Mesenchymal stem cell (in vitro differentiated cells and primary cell): ENCODE measurements at regions not wholly inside any gene's neighbourhood (a gene's known extent, or its start where the extent isn't known, plus 50 kb on each side); places are given as distances from the start of the nearest gene placed in this dataset.

ENCODE experiments used
- DNase-seq: peaks from one replicate; pipeline ENCODE4 v3.0.0-alpha.2; 2013
- H2AFZ ChIP-seq: one replicate; pipeline ENCODE4 v1.6.1; 2013; ENCODE audit warnings: low read depth, mild to moderate bottlenecking, control low read depth, inconsistent platforms, low read length, moderate library complexity
- H2AK5ac ChIP-seq: 2 replicates; pipeline ENCODE4 v1.6.1; 2013; ENCODE audit warnings: low read length, moderate library complexity, mild to moderate bottlenecking, inconsistent platforms; ENCODE audit not compliant: severe bottlenecking
- H2BK120ac ChIP-seq: one replicate; pipeline ENCODE4 v1.6.1; 2013; ENCODE audit warnings: low read depth, mild to moderate bottlenecking, inconsistent platforms, low read length, moderate library complexity
- H2BK12ac ChIP-seq, 2 experiments: one replicate each; pipeline ENCODE4 v1.6.1; 2013; ENCODE audit warnings: inconsistent platforms in 2 of 2, low read length in 2 of 2, mild to moderate bottlenecking in 2 of 2, moderate library complexity in 2 of 2, control low read depth in 1 of 2
- H2BK15ac ChIP-seq: one replicate; pipeline ENCODE4 v1.6.1; 2013; ENCODE audit warnings: mild to moderate bottlenecking, low read depth, inconsistent platforms; ENCODE audit not compliant: poor library complexity, severe bottlenecking
- H2BK5ac ChIP-seq: 2 replicates; pipeline ENCODE4 v1.6.1; 2013; ENCODE audit warnings: low read depth, mild to moderate bottlenecking, low read length, control low read depth, inconsistent platforms; ENCODE audit not compliant: poor library complexity, severe bottlenecking
- H3K14ac ChIP-seq, 2 experiments: one replicate each; pipeline ENCODE4 v1.6.1; 2013; ENCODE audit warnings: inconsistent platforms in 2 of 2, low read length in 2 of 2, control low read depth in 1 of 2, mild to moderate bottlenecking in 1 of 2, moderate library complexity in 1 of 2
- H3K18ac ChIP-seq, 2 experiments: one replicate each; pipeline ENCODE4 v1.6.1; 2013; ENCODE audit warnings: inconsistent platforms in 2 of 2, low read length in 2 of 2, control low read depth in 1 of 2, low read depth in 1 of 2, mild to moderate bottlenecking in 1 of 2
- H3K23ac ChIP-seq, 2 experiments: one replicate each; pipeline ENCODE4 v1.6.1; 2013; ENCODE audit warnings: inconsistent platforms in 2 of 2, low read length in 2 of 2, mild to moderate bottlenecking in 2 of 2, moderate library complexity in 2 of 2, control low read depth in 1 of 2
- H3K27ac ChIP-seq: 2 replicates; pipeline ENCODE4 v1.5.1; 2013; ENCODE audit warnings: mild to moderate bottlenecking, moderate library complexity, low read length, control low read depth, inconsistent platforms; ENCODE audit not compliant: poor library complexity, severe bottlenecking
- H3K27me3 ChIP-seq, 2 experiments: 2 replicates each; pipeline versions ENCODE4 v1.6.1 to v1.7.0; 2013; ENCODE audit warnings: low read length in 2 of 2, mild to moderate bottlenecking in 2 of 2, moderate library complexity in 2 of 2, control low read depth in 1 of 2, inconsistent platforms in 1 of 2; ENCODE audit not compliant: control insufficient read depth in 1 of 2, insufficient read depth in 1 of 2
- H3K36me3 ChIP-seq, 2 experiments: 2 replicates each; pipeline versions ENCODE4 v1.6.1 to v1.7.0; 2013; ENCODE audit warnings: low read length in 2 of 2, control low read depth in 1 of 2, inconsistent platforms in 1 of 2, low read depth in 1 of 2, mild to moderate bottlenecking in 1 of 2; ENCODE audit not compliant: insufficient read depth in 2 of 2, control insufficient read depth in 1 of 2
- H3K4ac ChIP-seq, 2 experiments: one replicate each; pipeline ENCODE4 v1.6.1; 2013; ENCODE audit warnings: inconsistent platforms in 2 of 2, low read length in 2 of 2, mild to moderate bottlenecking in 2 of 2, moderate library complexity in 2 of 2, control low read depth in 1 of 2, low read depth in 1 of 2
- H3K4me1 ChIP-seq: 2 replicates; pipeline ENCODE4 v1.6.1; 2013; ENCODE audit warnings: low read depth, low read length, control low read depth; ENCODE audit not compliant: control insufficient read depth, insufficient read depth
- H3K4me2 ChIP-seq: 2 replicates; pipeline ENCODE4 v1.6.1; 2013; ENCODE audit warnings: low read length, mild to moderate bottlenecking, inconsistent platforms; ENCODE audit not compliant: poor library complexity, severe bottlenecking
- H3K4me3 ChIP-seq, 2 experiments: 2 replicates each; pipeline versions ENCODE4 v1.5.1 to v1.7.0; 2013; ENCODE audit warnings: low read length in 2 of 2, mild to moderate bottlenecking in 2 of 2, control low read depth in 1 of 2, low read depth in 1 of 2; ENCODE audit not compliant: insufficient read depth in 1 of 2
- H3K79me1 ChIP-seq: replicated peaks from 2 replicates; pipeline ENCODE4 v1.6.1; 2013; ENCODE audit warnings: mild to moderate bottlenecking, control low read depth, low read length, inconsistent platforms; ENCODE audit not compliant: poor library complexity, severe bottlenecking
- H3K9ac ChIP-seq: 2 replicates; pipeline ENCODE4 v1.7.0; 2013; ENCODE audit warnings: mild to moderate bottlenecking, low read length, moderate library complexity
- H3K9me3 ChIP-seq: 2 replicates; pipeline ENCODE4 v1.7.0; 2013; ENCODE audit warnings: mild to moderate bottlenecking, low read length; ENCODE audit not compliant: control insufficient read depth
- H4K8ac ChIP-seq: one replicate; pipeline ENCODE4 v1.6.1; 2013; ENCODE audit warnings: inconsistent platforms, mild to moderate bottlenecking, low read length, moderate library complexity
- H4K91ac ChIP-seq: one replicate; pipeline ENCODE4 v1.6.1; 2013; ENCODE audit warnings: mild to moderate bottlenecking, low read length, inconsistent platforms
- WGBS: methylation state at CpG from one replicate; pipeline ENCODE4 v1.1.7; 2013; ENCODE audit warnings: mixed read lengths; 5-methylcytosine and 5-hydroxymethylcytosine counted together

GRCh38 chr20:60090631-60091030 is 132.4 kb downstream of the CDH26 start:
- H3K18ac ChIP-seq: no peak overlapping the region
- WGBS: 47% methylated on average over 4 of the region's 4 CpGs
- H3K27me3 ChIP-seq: peaks cover 0 to 44% of the 10 kb centered on the region in 2 experiments
- no peak overlapping the region for H2BK120ac ChIP-seq
- no peak overlapping the region for H3K4me2 ChIP-seq
- H3K4me1 ChIP-seq: no peaks in the 10 kb centered on the region
- H3K4ac ChIP-seq: no peak overlapping the region
- no peak overlapping the region for H2BK12ac ChIP-seq
- no peaks in the 10 kb centered on the region for H3K79me1 ChIP-seq
- H4K8ac ChIP-seq: no peak overlapping the region
- no peak overlapping the region for H3K4me3 ChIP-seq
- no peak overlapping the region for H2BK5ac ChIP-seq
- no peak overlapping the region for H4K91ac ChIP-seq
- no peak overlapping the region for H2AFZ ChIP-seq
- no peak overlapping the region for H3K23ac ChIP-seq
- H2AK5ac ChIP-seq: no peak overlapping the region
- peaks cover 24% of the 10 kb centered on the region for H3K9me3 ChIP-seq
- no peak for DNase-seq
- no peak overlapping the region for H2BK15ac ChIP-seq
- H3K14ac ChIP-seq: no peak overlapping the region
- H3K27ac ChIP-seq: no peak overlapping the region
- H3K36me3 ChIP-seq: no peaks in the 10 kb centered on the region
- H3K9ac ChIP-seq: no peak overlapping the region

GRCh38 chr20:60091305-60091704 is 133.1 kb downstream of the CDH26 start:
- DNase-seq: no peak
- Histone ChIP-seq H4K8ac (no peak overlapping the region), H3K9me3 (peaks cover 24% of the 10 kb centered on the region), H2AK5ac (no peak overlapping the region), H3K79me1 (no peaks in the 10 kb centered on the region), H3K4me1 (no peaks in the 10 kb centered on the region), H3K27ac (no peak overlapping the region), H2AFZ (no peak overlapping the region), H3K23ac (no peak overlapping the region), H2BK120ac (no peak overlapping the region), H3K4me2 (no peak overlapping the region), H3K18ac (no peak overlapping the region), H2BK12ac (no peak overlapping the region), H2BK5ac (no peak overlapping the region), H3K4me3 (no peak overlapping the region), H3K14ac (no peak overlapping the region), H4K91ac (no peak overlapping the region), H3K4ac (no peak overlapping the region), H3K36me3 (no peaks in the 10 kb centered on the region), H2BK15ac (no peak overlapping the region), H3K9ac (no peak overlapping the region), H3K27me3 (peaks cover 0 to 39% of the 10 kb centered on the region in 2 experiments)
- 76% methylated on average over 3 of the region's 5 CpGs for WGBS

GRCh38 chr20:60091861-60092260 is 133.6 kb downstream of the CDH26 start:
- H3K4me1 ChIP-seq: no peaks in the 10 kb centered on the region
- no peak overlapping the region for H2BK12ac ChIP-seq
- H3K14ac ChIP-seq: no peak overlapping the region
- H2BK5ac ChIP-seq: no peak overlapping the region
- no CpG with 5 or more reads among the region's 1 CpG for WGBS
- H3K23ac ChIP-seq: no peak overlapping the region
- no peak for DNase-seq
- no peak overlapping the region for H2AK5ac ChIP-seq
- H2BK120ac ChIP-seq: no peak overlapping the region
- H3K36me3 ChIP-seq: no peaks in the 10 kb centered on the region
- no peak overlapping the region for H3K27ac ChIP-seq
- H3K9me3 ChIP-seq: peaks cover 24% of the 10 kb centered on the region
- no peak overlapping the region for H3K18ac ChIP-seq
- H2BK15ac ChIP-seq: no peak overlapping the region
- H4K8ac ChIP-seq: no peak overlapping the region
- H2AFZ ChIP-seq: no peak overlapping the region
- no peak overlapping the region for H3K4me2 ChIP-seq
- H3K4ac ChIP-seq: no peak overlapping the region
- no peak overlapping the region for H3K9ac ChIP-seq
- peaks cover 0 to 36% of the 10 kb centered on the region in 2 experiments for H3K27me3 ChIP-seq
- H3K79me1 ChIP-seq: no peaks in the 10 kb centered on the region
- H3K4me3 ChIP-seq: no peak overlapping the region
- no peak overlapping the region for H4K91ac ChIP-seq

- Histone ChIP-seq H3K23ac (no peak overlapping the region), H2BK120ac (no peak overlapping the region), H3K4ac (no peak overlapping the region)
Observed at GRCh38 chr20:60092729-60093128, 134.5 kb downstream of the CDH26 start.

More at GRCh38 chr20:60092729-60093128, 134.5 kb downstream of the CDH26 start:
- Histone ChIP-seq H2AK5ac (no peak overlapping the region), H3K27me3 (peaks cover 0 to 32% of the 10 kb centered on the region in 2 experiments), H3K4me3 (no peak overlapping the region), H2BK12ac (no peak overlapping the region), H2BK5ac (no peak overlapping the region), H2AFZ (no peak overlapping the region), H4K8ac (no peak overlapping the region), H3K14ac (no peak overlapping the region), H3K4me1 (no peaks in the 10 kb centered on the region), H2BK15ac (no peak overlapping the region), H3K18ac (no peak overlapping the region), H4K91ac (no peak overlapping the region), H3K4me2 (no peak overlapping the region), H3K9me3 (peaks cover 24% of the 10 kb centered on the region), H3K79me1 (no peaks in the 10 kb centered on the region), H3K9ac (no peak overlapping the region), H3K27ac (no peak overlapping the region), H3K36me3 (no peaks in the 10 kb centered on the region)
- no peak for DNase-seq
